ENCODE measurements at regions not wholly inside any gene's neighbourhood (a gene's known extent, or its start where the extent isn't known, plus 50 kb on each side); places are given as distances from the start of the nearest gene placed in this dataset.

DNA sequence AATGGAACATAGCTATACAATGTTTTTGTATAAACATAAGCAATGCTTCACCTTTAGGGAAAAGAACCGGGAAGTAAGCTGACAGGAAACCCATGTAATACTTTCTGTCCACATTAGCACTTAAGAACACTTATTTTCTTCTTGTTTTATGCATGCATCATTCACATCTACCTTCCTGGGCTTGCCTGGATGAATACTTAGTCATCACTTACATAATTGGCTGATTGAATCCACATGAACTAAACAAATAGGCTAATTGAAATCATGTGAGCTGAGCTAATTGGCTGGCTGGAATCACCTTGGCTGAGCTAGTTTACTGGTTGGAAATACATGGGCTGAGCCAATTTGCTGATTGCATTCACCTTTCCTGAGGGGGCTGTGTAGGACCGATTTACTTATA lies 78.8 kb downstream of the ZNF726 start:
- H3K27ac ChIP-seq (ENCODE audit: low read depth in 1 of 2, low read length in 1 of 2): no peak overlapping the region
- H3K4me3 ChIP-seq: no peak overlapping the region
- ATAC-seq (ENCODE audit: insufficient read depth, low FRiP score) (no peak), DNase-seq (no peak)
- H3K9ac ChIP-seq (ENCODE audit: insufficient read depth in 1 of 2, low read length in 2 of 2): no peak overlapping the region
- no peaks in the 10 kb centered on the region for H3K36me3 ChIP-seq (ENCODE audit: control insufficient read depth in 4 of 4, insufficient read depth in 4 of 4, low read length in 4 of 4)
- H3K4me1 ChIP-seq (ENCODE audit: control insufficient read depth in 5 of 5, insufficient read depth in 5 of 5, low read length in 5 of 5): no peaks in the 10 kb centered on the region
- TF ChIP-seq, protein P1, sequence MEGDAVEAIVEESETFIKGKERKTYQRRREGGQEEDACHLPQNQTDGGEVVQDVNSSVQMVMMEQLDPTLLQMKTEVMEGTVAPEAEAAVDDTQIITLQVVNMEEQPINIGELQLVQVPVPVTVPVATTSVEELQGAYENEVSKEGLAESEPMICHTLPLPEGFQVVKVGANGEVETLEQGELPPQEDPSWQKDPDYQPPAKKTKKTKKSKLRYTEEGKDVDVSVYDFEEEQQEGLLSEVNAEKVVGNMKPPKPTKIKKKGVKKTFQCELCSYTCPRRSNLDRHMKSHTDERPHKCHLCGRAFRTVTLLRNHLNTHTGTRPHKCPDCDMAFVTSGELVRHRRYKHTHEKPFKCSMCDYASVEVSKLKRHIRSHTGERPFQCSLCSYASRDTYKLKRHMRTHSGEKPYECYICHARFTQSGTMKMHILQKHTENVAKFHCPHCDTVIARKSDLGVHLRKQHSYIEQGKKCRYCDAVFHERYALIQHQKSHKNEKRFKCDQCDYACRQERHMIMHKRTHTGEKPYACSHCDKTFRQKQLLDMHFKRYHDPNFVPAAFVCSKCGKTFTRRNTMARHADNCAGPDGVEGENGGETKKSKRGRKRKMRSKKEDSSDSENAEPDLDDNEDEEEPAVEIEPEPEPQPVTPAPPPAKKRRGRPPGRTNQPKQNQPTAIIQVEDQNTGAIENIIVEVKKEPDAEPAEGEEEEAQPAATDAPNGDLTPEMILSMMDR (IDR thresholded peaks at IDR 0.05; ENCODE audit: control extremely low read depth, extremely low read depth): no peak
- peaks cover 0 to 19% (median 6%) of the 10 kb centered on the region in 4 donors for H3K9me3 ChIP-seq (ENCODE audit: control insufficient read depth in 4 of 4, insufficient read depth in 3 of 4, low read length in 3 of 4)
- H3K27me3 ChIP-seq (ENCODE audit: control insufficient read depth in 3 of 3, insufficient read depth in 3 of 3, low read length in 2 of 3): no peaks in the 10 kb centered on the region
- 82 to 86% methylated on average over 2 of the region's 2 CpGs for WGBS, 2 donors

DNA sequence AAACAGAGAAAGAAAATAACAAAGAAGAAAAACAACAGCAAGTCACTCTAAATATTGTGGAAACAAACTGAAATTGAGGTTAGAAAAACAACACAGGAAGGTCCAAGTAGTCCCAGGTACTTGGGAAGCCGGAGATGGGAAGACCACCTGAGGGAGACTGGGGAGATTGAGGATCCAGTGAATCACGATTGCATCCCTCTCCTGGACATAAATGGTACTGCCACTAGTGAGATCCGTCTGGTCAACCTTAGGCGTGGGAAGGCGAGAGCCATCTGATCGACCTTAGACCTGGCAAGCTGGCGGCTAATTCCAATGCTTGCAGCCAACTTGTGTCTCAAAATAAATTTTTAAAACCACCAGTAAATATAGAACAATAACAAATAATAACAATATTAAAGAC lies 81.9 kb downstream of the ZNF726 start:
- no peaks in the 10 kb centered on the region for H3K36me3 ChIP-seq (ENCODE audit: control insufficient read depth in 4 of 4, insufficient read depth in 4 of 4, low read length in 4 of 4)
- ATAC-seq (ENCODE audit: insufficient read depth, low FRiP score): no peak

DNA sequence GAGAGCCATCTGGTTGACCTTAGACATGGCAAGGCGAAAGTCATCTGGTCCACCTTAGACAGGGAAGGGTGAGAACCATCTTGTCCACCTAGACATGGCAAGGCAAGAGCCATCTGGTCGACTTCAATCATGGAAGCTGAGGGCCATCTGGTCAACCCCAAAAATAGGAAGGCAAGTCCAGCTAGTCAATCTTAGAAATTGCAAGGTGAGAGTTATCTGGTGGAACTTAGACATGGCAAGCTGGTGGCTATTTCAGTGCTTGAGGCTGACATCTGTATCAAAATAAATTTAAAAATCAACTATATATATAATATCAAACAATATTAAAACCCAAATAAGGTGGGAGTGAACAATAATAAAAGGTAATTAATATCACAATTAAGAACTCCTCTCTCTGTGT lies 83.9 kb downstream of the ZNF726 start:
- no peak overlapping the region for H3K4me3 ChIP-seq
- DNase-seq (no peak), ATAC-seq (ENCODE audit: insufficient read depth, low FRiP score) (no peak)
- no peaks in the 10 kb centered on the region for H3K27me3 ChIP-seq (ENCODE audit: control insufficient read depth in 3 of 3, insufficient read depth in 3 of 3, low read length in 2 of 3)
- H3K36me3 ChIP-seq (ENCODE audit: control insufficient read depth in 4 of 4, insufficient read depth in 4 of 4, low read length in 4 of 4): no peaks in the 10 kb centered on the region
- 67 to 76% methylated on average over 2 of the region's 2 CpGs for WGBS, 2 donors
- TF ChIP-seq, protein P1 (IDR thresholded peaks at IDR 0.05; ENCODE audit: control extremely low read depth, extremely low read depth): no peak
- peaks cover 0 to 42% (median 13%) of the 10 kb centered on the region in 4 donors for H3K9me3 ChIP-seq (ENCODE audit: control insufficient read depth in 4 of 4, insufficient read depth in 3 of 4, low read length in 3 of 4)
- H3K27ac ChIP-seq (ENCODE audit: low read depth in 1 of 2, low read length in 1 of 2): no peak overlapping the region
- H3K4me1 ChIP-seq (ENCODE audit: control insufficient read depth in 5 of 5, insufficient read depth in 5 of 5, low read length in 5 of 5): no peaks in the 10 kb centered on the region
- H3K9ac ChIP-seq (ENCODE audit: insufficient read depth in 1 of 2, low read length in 2 of 2): no peak overlapping the region

More for the DNA sequence above, 81.9 kb downstream of the ZNF726 start:
- no peak for DNase-seq
- no peak overlapping the region for H3K27ac ChIP-seq (ENCODE audit: low read depth in 1 of 2, low read length in 1 of 2)
- H3K27me3 ChIP-seq (ENCODE audit: control insufficient read depth in 3 of 3, insufficient read depth in 3 of 3, low read length in 2 of 3): no peaks in the 10 kb centered on the region
- H3K4me1 ChIP-seq (ENCODE audit: control insufficient read depth in 5 of 5, insufficient read depth in 5 of 5, low read length in 5 of 5): no peaks in the 10 kb centered on the region
- H3K4me3 ChIP-seq: no peak overlapping the region
- 64 to 75% methylated on average over 7 of the region's 7 CpGs for WGBS, 2 donors
- H3K9me3 ChIP-seq (ENCODE audit: control insufficient read depth in 4 of 4, insufficient read depth in 3 of 4, low read length in 3 of 4): peaks cover 0 to 30% (median 12%) of the 10 kb centered on the region in 4 donors
- TF ChIP-seq, protein P1 (IDR thresholded peaks at IDR 0.05; ENCODE audit: control extremely low read depth, extremely low read depth): no peak
- H3K9ac ChIP-seq (ENCODE audit: insufficient read depth in 1 of 2, low read length in 2 of 2): no peak overlapping the region

All from lung (tissue), 11 donors.